HEK293 (cell line): ENCODE measurements at regions not wholly inside any gene's neighbourhood (a gene's known extent, or its start where the extent isn't known, plus 50 kb on each side); places are given as distances from the start of the nearest gene placed in this dataset.

ENCODE experiments used
- CTCF ChIP-seq: fragments of 450-650 bp; formaldehyde crosslinking; IDR thresholded peaks from 2 replicates; pipeline ENCODE4 v1.5.1; 2016; ENCODE audit warnings: missing biosample characterization, missing genetic modification characterization
- ZNF114 ChIP-seq: fragments of 450-650 bp; formaldehyde crosslinking; IDR thresholded peaks from 2 replicates; pipeline ENCODE4 v1.5.0; 2017; ENCODE audit warnings: missing biosample characterization, missing genetic modification characterization
- ZNF23 ChIP-seq: fragments of 450-650 bp; formaldehyde crosslinking; IDR thresholded peaks from 2 replicates; pipeline ENCODE4 v1.5.1; 2016; ENCODE audit warnings: missing biosample characterization, missing genetic modification characterization, borderline replicate concordance
- ZNF24 ChIP-seq: fragments of 450-650 bp; formaldehyde crosslinking; IDR thresholded peaks from 2 replicates; pipeline ENCODE4 v1.5.1; 2016; ENCODE audit warnings: missing biosample characterization, missing genetic modification characterization
- TF ChIP-seq, protein P1 (sequence below): fragments of 450-650 bp; formaldehyde crosslinking; IDR thresholded peaks from 2 replicates; pipeline ENCODE4 v1.5.1; 2016; ENCODE audit warnings: missing biosample characterization, missing genetic modification characterization

- no peak for TF ChIP-seq CTCF (tag by site-specific recombination)
- TF ChIP-seq, protein P1, sequence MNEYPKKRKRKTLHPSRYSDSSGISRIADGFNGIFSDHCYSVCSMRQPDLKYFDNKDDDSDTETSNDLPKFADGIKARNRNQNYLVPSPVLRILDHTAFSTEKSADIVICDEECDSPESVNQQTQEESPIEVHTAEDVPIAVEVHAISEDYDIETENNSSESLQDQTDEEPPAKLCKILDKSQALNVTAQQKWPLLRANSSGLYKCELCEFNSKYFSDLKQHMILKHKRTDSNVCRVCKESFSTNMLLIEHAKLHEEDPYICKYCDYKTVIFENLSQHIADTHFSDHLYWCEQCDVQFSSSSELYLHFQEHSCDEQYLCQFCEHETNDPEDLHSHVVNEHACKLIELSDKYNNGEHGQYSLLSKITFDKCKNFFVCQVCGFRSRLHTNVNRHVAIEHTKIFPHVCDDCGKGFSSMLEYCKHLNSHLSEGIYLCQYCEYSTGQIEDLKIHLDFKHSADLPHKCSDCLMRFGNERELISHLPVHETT (tag by site-specific recombination): no peak
- no peak for TF ChIP-seq ZNF24
- TF ChIP-seq ZNF114 (tag by site-specific recombination): no peak
- no peak for TF ChIP-seq ZNF23 (tag by site-specific recombination)
These were observed 53.2 kb downstream of the CCDC54 start for GRCh38 chr3:107430214-107430995.
